ENCODE measurements at regions not wholly inside any gene's neighbourhood (a gene's known extent, or its start where the extent isn't known, plus 50 kb on each side); places are given as distances from the start of the nearest gene placed in this dataset.

DNA sequence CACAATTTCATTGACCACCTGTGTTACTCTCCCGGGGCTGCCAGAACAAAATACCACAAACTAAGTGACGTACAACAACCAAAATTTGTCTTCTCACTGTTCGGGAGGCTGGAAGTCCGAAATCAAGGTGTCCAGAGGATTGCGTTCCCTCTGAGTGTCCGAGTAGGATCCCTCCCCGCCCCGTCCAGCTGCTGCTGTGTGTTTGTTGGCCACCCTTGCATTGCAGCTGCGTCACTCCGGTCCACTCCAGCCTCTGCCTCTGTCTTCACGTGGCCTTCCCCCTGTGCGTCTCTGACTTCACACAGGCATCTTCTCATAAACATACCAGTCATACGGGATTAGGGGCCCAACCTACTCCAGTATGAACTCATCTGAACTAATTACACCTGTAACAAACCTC is 251.8 kb upstream of the SMIM21 start:
- no peak for TF ChIP-seq CTCF (IDR thresholded peaks at IDR 0.05)
- TF ChIP-seq POLR2A (IDR thresholded peaks at IDR 0.05) = no peak
